Heart right ventricle (tissue), 16 donors: ENCODE measurements at regions not wholly inside any gene's neighbourhood (a gene's known extent, or its start where the extent isn't known, plus 50 kb on each side); places are given as distances from the start of the nearest gene placed in this dataset.
"Not testable (repeated sequence)": the region's sequence is repeated elsewhere in the genome, so short reads cannot be mapped to it uniquely, and the experiment has no call there.

Experiments
- ATAC-seq, 8 donors: fragments of 200-7000 bp; cut with Tn5 transposase; one replicate each; pipeline ENCODE4 v1.9.1; 2020; ENCODE audit warnings: mild to moderate bottlenecking in 8 of 8, moderate library complexity in 8 of 8, moderate number of reproducible peaks in 1 of 8
- DNase-seq, 2 donors: peaks; one replicate each; pipeline ENCODE4 v3.0.0-alpha.2; 2020
- H3K27ac ChIP-seq, 10 donors: fragments of 200-600 bp; sonication (generic) in 2 of 10; one replicate each; pipeline versions ENCODE4 v1.5.0 to v1.8.0; 2020 to 2022; ENCODE audit warnings: mild to moderate bottlenecking in 3 of 10
- H3K27me3 ChIP-seq, 7 donors: fragments of 200-600 bp; one replicate each; pipeline ENCODE4 v1.8.0; 2021 to 2022; ENCODE audit warnings: mild to moderate bottlenecking in 2 of 7
- H3K36me3 ChIP-seq, 9 donors: fragments of 200-600 bp; sonication (generic) in 1 of 9; one replicate each; pipeline versions ENCODE4 v1.5.0 to v1.8.0; 2020 to 2022; ENCODE audit warnings: mild to moderate bottlenecking in 2 of 9
- H3K4me1 ChIP-seq, 9 donors: fragments of 200-600 bp; sonication (generic) in 1 of 9; one replicate each; pipeline versions ENCODE4 v1.5.0 to v1.8.0; 2020 to 2022; ENCODE audit warnings: mild to moderate bottlenecking in 4 of 9
- H3K4me3 ChIP-seq, 10 donors: fragments of 200-600 bp; sonication (generic) in 2 of 10; one replicate each; pipeline versions ENCODE4 v1.5.0 to v1.8.0; 2020 to 2022; ENCODE audit warnings: mild to moderate bottlenecking in 7 of 10, moderate library complexity in 2 of 10
- H3K9me3 ChIP-seq, 11 donors: fragments of 200-600 bp in 10 of 11; sonication (generic) in 2 of 11; one replicate each; pipeline versions ENCODE4 v1.5.0 to v1.8.0; 2013 to 2022; ENCODE audit warnings: mild to moderate bottlenecking in 2 of 11, control low read depth in 1 of 11, moderate library complexity in 1 of 11
- WGBS, 2 donors: extraction: QIAGEN DNeasy Blood & Tissue Kit; methylation state at CpG; one replicate each; pipeline ENCODE4 v1.1.7; 2013; ENCODE audit warnings: inconsistent platforms in 1 of 2; 5-methylcytosine and 5-hydroxymethylcytosine counted together
- intact Hi-C, 10 donors: fragments of 100-400 bp; cut with DNase I; formaldehyde crosslinking; loops; one replicate each; pipeline versions ENCODE4 v1.11.1 to v1.14.2; 2022
- TF ChIP-seq, protein P1 (sequence below), 9 donors: fragments of 200-600 bp; sonication (generic) in 2 of 9; IDR thresholded peaks; one replicate each; pipeline versions ENCODE4 v1.5.0 to v1.8.0; 2021 to 2022; ENCODE audit warnings: antibody characterized with exemption in 9 of 9, mild to moderate bottlenecking in 5 of 9, moderate library complexity in 1 of 9
- donor health status: Arrhythmogenic right ventricular cardiomyopathy.
- donor health status: ischemic (EF 13 %, LVEDD 7.1; RV severe dilation, severe dysfunction).
- donor health status: healthy with polysubstance abuse.
- donor health status: DM: no; HTN: yes; CAD: no.
- donor health status: DM: no; HTN: no; CAD: no.
- donor health status: ischemic (EF 25% LVEDD 6.9; RV normal size, moderate dysfunction).
- donor health status: ischemic (EF 25% LVEDD 5.7; RV mildly dilated, moderate dysfunction).
- donor health status: healthy.
- donor health status: DM: yes; HTN: yes; CAD: no.
- donor health status: Ischemic cardiomyopathy.
- donor health status: ischemic (EF 35%, LVEDD 5.7; RV mildly dilated, moderate dysfunction).
- donor health status: nonischemic (EF 11% LVEDD 7.7; RV severe dilation, severe dysfunction).
- donor health status: DM: yes; HTN: yes; CAD: no.
- donor health status: PGD.
- donor health status: ischemic (EF 29% LVEDD 5.4; RV normal size, mild dysfunction).
- donor health status: nonischemic (EF 23%, LVEDD 6.1; RV moderate dilation, normal function).

DNA sequence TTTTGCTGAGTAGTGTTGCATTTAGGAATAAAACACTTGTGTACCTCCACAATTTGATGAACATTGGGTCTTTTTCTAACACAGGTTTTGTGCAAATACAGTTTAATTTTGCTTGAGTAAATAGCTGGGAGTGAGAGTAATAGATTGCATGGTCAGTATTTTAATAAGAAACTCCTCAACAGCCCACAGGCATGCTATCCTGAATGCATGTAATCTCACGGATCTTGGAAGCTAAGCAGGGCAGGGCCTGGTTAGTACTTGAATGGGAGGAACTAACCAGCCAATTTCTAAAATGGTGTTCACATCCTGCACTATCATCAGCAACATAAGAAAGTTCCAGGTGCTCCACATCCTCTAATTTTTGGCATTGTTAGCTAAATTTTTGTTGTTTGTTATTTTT is 685.4 kb upstream of the MBL2 start:
- TF ChIP-seq, protein P1, sequence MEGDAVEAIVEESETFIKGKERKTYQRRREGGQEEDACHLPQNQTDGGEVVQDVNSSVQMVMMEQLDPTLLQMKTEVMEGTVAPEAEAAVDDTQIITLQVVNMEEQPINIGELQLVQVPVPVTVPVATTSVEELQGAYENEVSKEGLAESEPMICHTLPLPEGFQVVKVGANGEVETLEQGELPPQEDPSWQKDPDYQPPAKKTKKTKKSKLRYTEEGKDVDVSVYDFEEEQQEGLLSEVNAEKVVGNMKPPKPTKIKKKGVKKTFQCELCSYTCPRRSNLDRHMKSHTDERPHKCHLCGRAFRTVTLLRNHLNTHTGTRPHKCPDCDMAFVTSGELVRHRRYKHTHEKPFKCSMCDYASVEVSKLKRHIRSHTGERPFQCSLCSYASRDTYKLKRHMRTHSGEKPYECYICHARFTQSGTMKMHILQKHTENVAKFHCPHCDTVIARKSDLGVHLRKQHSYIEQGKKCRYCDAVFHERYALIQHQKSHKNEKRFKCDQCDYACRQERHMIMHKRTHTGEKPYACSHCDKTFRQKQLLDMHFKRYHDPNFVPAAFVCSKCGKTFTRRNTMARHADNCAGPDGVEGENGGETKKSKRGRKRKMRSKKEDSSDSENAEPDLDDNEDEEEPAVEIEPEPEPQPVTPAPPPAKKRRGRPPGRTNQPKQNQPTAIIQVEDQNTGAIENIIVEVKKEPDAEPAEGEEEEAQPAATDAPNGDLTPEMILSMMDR (IDR thresholded peaks at IDR 0.05), result no peak
- WGBS, 2 donors, result 65 to 72% methylated on average over 1 of the region's 1 CpG
- H3K4me1 ChIP-seq, result no peaks in the 10 kb centered on the region
- no peak for ATAC-seq
- H3K27ac ChIP-seq, result no peak overlapping the region
- H3K9me3 ChIP-seq, result no peaks in the 10 kb centered on the region
- DNase-seq, result no peak
- intact Hi-C loops, result no loop called here
- no peaks in the 10 kb centered on the region for H3K36me3 ChIP-seq
- no peak overlapping the region for H3K4me3 ChIP-seq
- no peaks in the 10 kb centered on the region for H3K27me3 ChIP-seq

DNA sequence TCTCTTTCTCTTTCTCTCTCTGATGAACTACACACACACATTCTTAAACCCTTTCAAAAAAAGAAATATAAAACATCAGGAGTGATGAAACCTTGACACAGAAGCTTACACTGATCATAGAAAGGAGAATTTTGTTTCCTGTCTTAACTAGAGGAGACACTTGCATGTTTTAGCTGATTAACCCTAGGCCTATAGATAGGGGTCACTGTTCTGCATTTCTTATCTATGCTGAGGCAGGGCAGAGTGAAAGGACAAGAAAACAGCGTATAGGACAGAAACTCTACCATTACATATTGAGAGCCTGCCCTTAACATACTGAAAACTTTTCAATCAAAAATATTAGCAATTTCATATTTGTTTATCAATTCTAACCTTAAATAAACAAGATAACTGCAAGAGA is 680.6 kb upstream of the MBL2 start:
- Histone ChIP-seq H3K27ac (no peak overlapping the region), H3K36me3 (no peaks in the 10 kb centered on the region), H3K9me3 (peaks cover 0 to under 1% (median 0%) of the 10 kb centered on the region in 11 donors), H3K4me3 (no peak overlapping the region), H3K27me3 (no peaks in the 10 kb centered on the region), H3K4me1 (no peaks in the 10 kb centered on the region)
- DNase-seq (no peak), ATAC-seq (no peak)
- intact Hi-C loops, result no loop called here
- 45 to 53% methylated on average over 1 of the region's 1 CpG for WGBS, 2 donors
- TF ChIP-seq, protein P1 (IDR thresholded peaks at IDR 0.05), result no peak

DNA sequence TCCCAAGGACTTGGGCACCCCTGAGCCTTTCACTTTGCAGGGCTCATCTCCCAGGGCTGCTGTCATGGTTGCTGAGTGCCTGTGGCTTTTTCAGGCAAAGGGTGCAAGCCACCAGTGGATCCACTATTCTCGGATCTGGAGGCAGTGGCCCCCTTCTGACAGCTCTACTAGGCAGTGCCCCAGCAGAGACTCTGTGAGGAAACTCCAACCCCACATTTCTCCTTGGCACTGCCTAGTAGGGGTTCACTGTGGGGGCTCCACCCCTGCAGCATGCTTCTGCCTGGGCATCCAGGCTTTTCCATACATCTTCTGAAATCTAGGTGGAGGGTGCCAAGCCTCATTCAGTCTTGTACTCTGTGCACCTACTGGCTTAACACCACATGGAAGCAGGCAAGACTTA is 675.0 kb upstream of the MBL2 start:
- H3K4me1 ChIP-seq, result no peaks in the 10 kb centered on the region
- no peak overlapping the region for H3K4me3 ChIP-seq
- no peak for ATAC-seq
- intact Hi-C loops, result no loop called here
- TF ChIP-seq, protein P1 (IDR thresholded peaks at IDR 0.05), result no peak
- H3K9me3 ChIP-seq, result peaks cover 0 to 8% (median 0%) of the 10 kb centered on the region in 11 donors
- no peaks in the 10 kb centered on the region for H3K27me3 ChIP-seq
- WGBS, 2 donors, result 79 to 90% methylated on average over 1 of the region's 1 CpG
- H3K27ac ChIP-seq, result no peak overlapping the region
- no peak for DNase-seq
- no peaks in the 10 kb centered on the region for H3K36me3 ChIP-seq

DNA sequence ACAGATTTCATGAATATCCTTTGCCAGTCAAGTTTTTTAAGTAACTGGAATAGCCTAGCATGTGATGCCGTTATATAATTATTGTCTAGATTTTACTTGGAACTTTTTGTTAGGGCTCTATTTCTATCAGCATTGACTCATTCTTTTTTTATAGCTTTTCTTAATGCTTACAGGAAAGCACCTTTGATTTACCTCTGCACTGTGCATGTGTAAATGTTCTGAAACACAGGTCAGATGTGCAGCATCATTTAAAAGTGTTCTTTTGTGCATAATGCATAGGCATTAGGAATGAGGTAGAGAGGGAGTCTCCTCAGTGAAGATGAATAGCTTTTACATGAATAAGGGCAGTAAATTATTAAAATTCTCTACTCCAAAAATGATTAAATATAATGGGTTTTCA is 669.3 kb upstream of the MBL2 start:
- TF ChIP-seq, protein P1 (IDR thresholded peaks at IDR 0.05), result no peak
- intact Hi-C loops, result no loop called here
- H3K4me3 ChIP-seq, result no peak overlapping the region
- WGBS, 2 donors, result 73 to 77% methylated on average over 1 of the region's 1 CpG
- H3K27me3 ChIP-seq, result no peaks in the 10 kb centered on the region
- H3K36me3 ChIP-seq, result no peaks in the 10 kb centered on the region
- no peak for ATAC-seq
- H3K9me3 ChIP-seq, result no peaks in the 10 kb centered on the region
- no peak overlapping the region for H3K27ac ChIP-seq
- DNase-seq, result no peak
- H3K4me1 ChIP-seq, result no peaks in the 10 kb centered on the region

DNA sequence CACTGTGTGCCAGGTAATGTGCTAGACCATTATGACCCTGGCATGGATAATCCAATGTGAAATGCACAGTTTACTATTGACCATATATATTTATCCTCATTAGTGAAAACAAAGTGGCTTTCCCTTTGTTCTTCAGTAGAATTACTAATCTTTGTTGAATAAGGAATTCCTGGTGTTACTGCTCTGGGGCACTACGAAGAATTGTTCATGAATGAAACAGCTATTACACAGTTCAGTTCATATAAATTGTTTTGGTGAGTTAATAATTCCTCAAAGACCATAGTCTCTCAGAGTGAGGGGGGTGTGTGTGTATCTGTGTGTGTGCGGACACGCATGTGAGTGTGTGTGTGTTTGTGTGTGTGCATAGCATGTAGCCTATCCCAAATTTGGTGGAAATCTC is 668.0 kb upstream of the MBL2 start:
- Histone ChIP-seq H3K4me3 (no peak overlapping the region), H3K27me3 (no peaks in the 10 kb centered on the region), H3K4me1 (no peaks in the 10 kb centered on the region), H3K9me3 (no peaks in the 10 kb centered on the region), H3K36me3 (no peaks in the 10 kb centered on the region), H3K27ac (no peak overlapping the region)
- intact Hi-C loops, result no loop called here
- DNase-seq (no peak), ATAC-seq (no peak)
- TF ChIP-seq, protein P1 (IDR thresholded peaks at IDR 0.05), result no peak
- WGBS, 2 donors, result 93 to 98% methylated on average over 3 of the region's 3 CpGs

DNA sequence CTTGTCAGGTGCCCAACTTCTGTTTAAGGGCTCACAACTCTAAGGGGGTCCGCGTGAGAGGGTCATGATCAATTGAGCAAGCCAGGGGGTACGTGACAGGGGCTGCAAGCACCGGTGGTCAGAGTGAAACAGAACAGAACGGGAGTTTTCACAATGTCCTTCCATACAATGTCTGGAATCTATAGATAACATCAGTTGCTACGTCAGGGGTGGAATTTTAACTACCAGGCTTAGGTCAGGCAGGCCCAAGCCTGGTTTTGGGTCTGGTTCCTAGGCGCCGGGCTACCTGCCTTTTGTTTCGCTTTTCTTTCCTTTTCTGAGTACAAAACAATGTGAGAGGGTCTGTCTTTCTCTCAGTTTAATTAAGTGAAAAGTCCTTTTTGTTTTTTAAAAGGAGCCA is 666.5 kb upstream of the MBL2 start:
- ATAC-seq, H3K9me3 ChIP-seq, H3K27me3 ChIP-seq, H3K27ac ChIP-seq, intact Hi-C loops, H3K4me3 ChIP-seq, H3K4me1 ChIP-seq, H3K36me3 ChIP-seq, DNase-seq: not testable (repeated sequence)
- WGBS, 2 donors, result 50 to 52% methylated on average over 9 of the region's 9 CpGs
